ENCODE measurements at regions not wholly inside any gene's neighbourhood (a gene's known extent, or its start where the extent isn't known, plus 50 kb on each side); places are given as distances from the start of the nearest gene placed in this dataset.

DNA sequence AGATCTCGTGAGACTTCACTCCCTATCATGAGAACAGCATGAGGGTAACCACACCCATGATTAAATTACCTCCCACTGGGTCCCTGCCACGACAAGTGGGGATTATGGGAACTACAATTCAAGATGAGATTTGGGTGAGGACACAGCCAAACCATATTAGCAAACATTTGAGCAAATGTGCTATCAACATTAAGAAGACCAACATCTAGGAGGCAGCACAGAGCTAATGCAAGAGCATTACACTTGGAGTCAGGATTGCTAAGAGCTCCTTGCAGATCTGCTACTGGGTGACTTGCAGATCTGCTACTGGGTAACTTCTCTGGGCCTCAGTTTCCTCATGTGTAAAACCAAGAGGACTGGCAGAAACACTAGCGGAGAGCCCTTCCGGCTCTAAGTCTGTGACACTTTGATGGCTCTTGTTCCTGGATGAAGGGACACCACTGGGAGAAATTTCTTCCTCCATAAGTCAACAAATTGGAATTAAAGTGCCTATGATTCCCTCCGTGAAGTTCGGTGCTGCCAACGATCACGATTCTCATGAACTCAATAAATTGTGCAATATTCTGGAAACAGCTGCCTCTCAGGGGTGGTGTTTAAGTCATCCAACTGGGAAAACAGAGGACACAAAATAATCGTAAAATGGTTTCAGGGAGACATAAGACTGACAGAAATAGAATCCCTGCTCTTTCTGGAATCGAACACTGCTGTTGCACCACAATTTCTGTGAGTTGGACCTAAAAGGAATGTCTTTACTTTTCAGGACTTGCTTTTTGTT, 115.8 kb upstream of the ITGB1 start:
- Histone ChIP-seq H3K4me1 (ENCODE audit: control insufficient read depth in 2 of 2, insufficient read depth in 2 of 2, low read length in 2 of 2) (no peaks in the 10 kb centered on the region), H3K4me3 (ENCODE audit: low read length in 2 of 2) (no peak overlapping the region), H3K9me3 (ENCODE audit: control insufficient read depth in 2 of 2, low read length in 2 of 2) (no peaks in the 10 kb centered on the region), H3K9ac (ENCODE audit: low read depth in 1 of 2, low read length in 2 of 2) (no peak overlapping the region), H3K36me3 (ENCODE audit: control insufficient read depth in 2 of 2, insufficient read depth in 2 of 2, low read length in 2 of 2) (no peaks in the 10 kb centered on the region), H3K27me3 (ENCODE audit: control insufficient read depth in 2 of 2, insufficient read depth in 2 of 2, low read length in 2 of 2) (no peaks in the 10 kb centered on the region), H3K27ac (ENCODE audit: low read depth in 2 of 2, low read length in 2 of 2) (no peak overlapping the region)

DNA sequence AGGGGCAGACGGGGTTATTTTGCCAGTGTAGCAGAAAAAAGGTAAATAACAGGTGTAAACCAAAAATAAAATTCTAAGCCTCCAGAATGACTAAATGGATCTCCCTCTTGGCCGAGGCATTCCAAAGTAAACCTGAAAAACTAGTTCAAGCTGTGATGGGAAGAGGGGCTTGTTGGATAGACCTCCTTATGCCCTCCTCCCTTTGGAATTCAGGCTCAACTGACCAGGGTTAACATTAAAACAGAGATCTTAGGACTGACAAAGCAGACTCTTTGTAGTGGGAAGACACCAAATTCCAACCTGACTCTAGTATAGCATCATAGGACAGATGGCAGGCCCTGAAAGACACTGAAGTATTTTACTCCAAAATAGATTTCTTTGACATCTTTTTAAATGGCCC, 113.8 kb upstream of the ITGB1 start:
- Histone ChIP-seq H3K9ac (ENCODE audit: low read depth in 1 of 2, low read length in 2 of 2) (no peak overlapping the region), H3K9me3 (ENCODE audit: control insufficient read depth in 2 of 2, low read length in 2 of 2) (no peaks in the 10 kb centered on the region), H3K4me3 (ENCODE audit: low read length in 2 of 2) (no peak overlapping the region), H3K27ac (ENCODE audit: low read depth in 2 of 2, low read length in 2 of 2) (no peak overlapping the region), H3K36me3 (ENCODE audit: control insufficient read depth in 2 of 2, insufficient read depth in 2 of 2, low read length in 2 of 2) (no peaks in the 10 kb centered on the region), H3K27me3 (ENCODE audit: control insufficient read depth in 2 of 2, insufficient read depth in 2 of 2, low read length in 2 of 2) (no peaks in the 10 kb centered on the region), H3K4me1 (ENCODE audit: control insufficient read depth in 2 of 2, insufficient read depth in 2 of 2, low read length in 2 of 2) (no peaks in the 10 kb centered on the region)

DNA sequence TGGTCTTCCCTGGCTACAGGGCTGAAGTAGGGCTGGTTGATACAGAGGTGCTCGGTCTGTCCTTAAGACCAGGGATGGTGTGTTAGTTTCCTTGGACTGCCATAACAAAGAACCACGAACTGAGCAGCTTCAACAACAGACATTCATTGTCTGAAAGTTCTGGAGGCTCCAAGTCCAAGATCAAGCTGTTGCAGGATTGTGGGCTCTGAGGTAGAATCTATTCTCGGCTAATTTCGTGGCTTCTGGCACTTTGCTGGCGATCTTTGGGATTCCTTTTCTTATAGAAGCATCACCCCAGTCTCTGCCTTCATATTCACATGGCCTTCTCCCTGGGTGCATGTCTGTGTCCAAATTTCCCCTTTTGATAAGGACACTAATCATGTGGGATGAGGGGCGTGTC, 112.1 kb upstream of the ITGB1 start:
- Histone ChIP-seq H3K4me3 (ENCODE audit: low read length in 2 of 2) (no peak overlapping the region), H3K9ac (ENCODE audit: low read depth in 1 of 2, low read length in 2 of 2) (no peak overlapping the region), H3K27me3 (ENCODE audit: control insufficient read depth in 2 of 2, insufficient read depth in 2 of 2, low read length in 2 of 2) (no peaks in the 10 kb centered on the region), H3K27ac (ENCODE audit: low read depth in 2 of 2, low read length in 2 of 2) (no peak overlapping the region), H3K4me1 (ENCODE audit: control insufficient read depth in 2 of 2, insufficient read depth in 2 of 2, low read length in 2 of 2) (no peaks in the 10 kb centered on the region), H3K36me3 (ENCODE audit: control insufficient read depth in 2 of 2, insufficient read depth in 2 of 2, low read length in 2 of 2) (no peaks in the 10 kb centered on the region), H3K9me3 (ENCODE audit: control insufficient read depth in 2 of 2, low read length in 2 of 2) (no peaks in the 10 kb centered on the region)

DNA sequence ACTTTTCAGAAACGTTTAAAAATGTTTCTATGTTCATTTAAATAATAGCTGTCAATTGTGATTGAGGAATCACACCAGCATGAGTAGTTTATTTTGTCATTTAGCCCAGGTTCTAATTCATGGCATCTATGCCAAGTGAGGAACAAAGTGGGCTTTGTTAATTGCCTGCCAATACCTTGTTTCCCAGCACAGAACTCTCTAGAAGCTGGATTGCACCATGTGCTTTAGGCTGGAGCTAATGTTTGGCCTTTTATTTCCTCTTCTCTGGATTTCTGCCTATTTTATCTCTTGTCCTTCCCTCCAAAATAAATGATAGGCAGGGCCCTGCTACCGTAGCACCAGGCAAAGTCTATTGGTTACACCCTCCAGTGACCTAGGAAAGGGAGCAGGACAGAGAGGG, 109.9 kb upstream of the ITGB1 start:
- no peak overlapping the region for H3K4me3 ChIP-seq (ENCODE audit: low read length in 2 of 2)
- no peak overlapping the region for H3K9ac ChIP-seq (ENCODE audit: low read depth in 1 of 2, low read length in 2 of 2)
- H3K9me3 ChIP-seq (ENCODE audit: control insufficient read depth in 2 of 2, low read length in 2 of 2) = no peaks in the 10 kb centered on the region
- no peak overlapping the region for H3K27ac ChIP-seq (ENCODE audit: low read depth in 2 of 2, low read length in 2 of 2)
- no peaks in the 10 kb centered on the region for H3K27me3 ChIP-seq (ENCODE audit: control insufficient read depth in 2 of 2, insufficient read depth in 2 of 2, low read length in 2 of 2)
- H3K4me1 ChIP-seq (ENCODE audit: control insufficient read depth in 2 of 2, insufficient read depth in 2 of 2, low read length in 2 of 2) = no peaks in the 10 kb centered on the region
- H3K36me3 ChIP-seq (ENCODE audit: control insufficient read depth in 2 of 2, insufficient read depth in 2 of 2, low read length in 2 of 2) = no peaks in the 10 kb centered on the region

DNA sequence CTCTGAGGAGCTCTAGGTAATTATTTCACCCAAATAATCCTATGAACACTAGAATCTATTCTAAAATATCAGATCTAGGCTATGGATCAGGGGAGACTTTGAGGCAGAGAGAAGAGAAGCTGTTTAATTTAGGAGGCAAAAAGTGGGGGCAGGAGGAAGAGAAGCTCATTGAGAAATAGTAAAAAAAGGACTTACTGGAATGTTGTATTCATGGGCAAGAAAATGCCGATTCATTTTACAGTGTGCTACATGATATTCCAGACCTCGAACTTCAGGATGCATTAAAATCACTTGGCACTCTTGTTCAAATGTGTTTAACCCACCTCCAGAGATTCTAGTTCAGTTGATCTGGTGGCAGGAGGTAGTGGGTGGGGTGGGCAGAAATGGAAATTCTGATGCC, 109.5 kb upstream of the ITGB1 start:
- Histone ChIP-seq H3K36me3 (ENCODE audit: control insufficient read depth in 2 of 2, insufficient read depth in 2 of 2, low read length in 2 of 2) (no peaks in the 10 kb centered on the region), H3K27me3 (ENCODE audit: control insufficient read depth in 2 of 2, insufficient read depth in 2 of 2, low read length in 2 of 2) (no peaks in the 10 kb centered on the region), H3K9ac (ENCODE audit: low read depth in 1 of 2, low read length in 2 of 2) (no peak overlapping the region), H3K9me3 (ENCODE audit: control insufficient read depth in 2 of 2, low read length in 2 of 2) (no peaks in the 10 kb centered on the region), H3K4me1 (ENCODE audit: control insufficient read depth in 2 of 2, insufficient read depth in 2 of 2, low read length in 2 of 2) (no peaks in the 10 kb centered on the region), H3K27ac (ENCODE audit: low read depth in 2 of 2, low read length in 2 of 2) (no peak overlapping the region), H3K4me3 (ENCODE audit: low read length in 2 of 2) (no peak overlapping the region)

DNA sequence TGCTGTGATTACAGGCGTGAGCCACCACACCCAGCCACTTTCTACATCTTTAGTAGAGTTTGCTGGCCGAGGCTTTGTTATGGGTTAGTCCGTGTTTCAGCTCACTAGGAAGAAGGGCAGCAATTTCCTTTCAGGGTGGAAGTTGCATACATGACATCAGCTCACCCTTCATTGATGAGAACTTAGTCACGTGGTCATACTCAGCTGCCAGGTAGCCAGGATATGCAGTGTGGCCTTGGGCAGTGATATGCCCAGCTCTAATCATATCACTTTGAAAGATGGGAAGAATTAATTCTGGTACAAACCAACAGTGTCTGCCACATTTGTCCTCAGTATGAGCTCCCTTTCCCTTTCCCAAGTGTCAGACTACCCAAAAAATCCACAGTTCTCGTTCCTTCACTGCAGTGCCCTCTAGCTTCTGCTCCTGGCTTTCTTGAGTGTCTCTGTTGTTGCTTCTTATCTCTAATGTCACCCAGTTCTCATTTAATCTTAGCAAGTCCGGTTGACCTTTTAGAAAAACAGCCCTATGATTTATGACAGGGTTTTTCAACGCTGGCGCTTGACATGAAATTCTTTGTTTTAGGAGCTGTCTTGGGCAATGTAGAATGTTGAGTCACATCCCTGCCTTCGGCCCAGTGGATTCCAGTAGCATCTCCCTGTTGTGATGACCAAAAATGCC, 108.7 kb upstream of the ITGB1 start:
- no peaks in the 10 kb centered on the region for H3K36me3 ChIP-seq (ENCODE audit: control insufficient read depth in 2 of 2, insufficient read depth in 2 of 2, low read length in 2 of 2)
- no peak overlapping the region for H3K27ac ChIP-seq (ENCODE audit: low read depth in 2 of 2, low read length in 2 of 2)
- H3K9me3 ChIP-seq (ENCODE audit: control insufficient read depth in 2 of 2, low read length in 2 of 2) = no peaks in the 10 kb centered on the region
- H3K4me3 ChIP-seq (ENCODE audit: low read length in 2 of 2) = no peak overlapping the region
- H3K4me1 ChIP-seq (ENCODE audit: control insufficient read depth in 2 of 2, insufficient read depth in 2 of 2, low read length in 2 of 2) = no peaks in the 10 kb centered on the region
- H3K27me3 ChIP-seq (ENCODE audit: control insufficient read depth in 2 of 2, insufficient read depth in 2 of 2, low read length in 2 of 2) = no peaks in the 10 kb centered on the region
- no peak overlapping the region for H3K9ac ChIP-seq (ENCODE audit: low read depth in 1 of 2, low read length in 2 of 2)

DNA sequence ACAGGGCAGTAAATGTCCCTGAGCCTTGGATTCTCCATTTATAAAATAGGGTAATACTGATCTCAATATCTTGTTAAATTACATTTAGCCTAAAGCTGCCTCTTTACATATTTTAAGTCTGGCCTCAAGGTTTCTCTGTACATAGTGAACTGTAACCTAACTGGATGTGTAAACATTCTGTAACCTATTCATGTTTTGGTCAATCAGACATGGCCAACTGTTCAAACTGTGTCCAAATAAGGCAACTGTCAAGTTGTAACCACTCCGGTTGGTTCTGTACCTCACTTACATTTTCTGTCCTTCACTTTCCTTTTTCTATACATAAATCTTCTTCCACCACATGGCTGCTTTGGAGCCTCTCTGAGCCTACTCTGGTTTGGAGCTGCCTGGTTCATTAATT, 107.1 kb upstream of the ITGB1 start:
- Histone ChIP-seq H3K9ac (ENCODE audit: low read depth in 1 of 2, low read length in 2 of 2) (no peak overlapping the region), H3K36me3 (ENCODE audit: control insufficient read depth in 2 of 2, insufficient read depth in 2 of 2, low read length in 2 of 2) (no peaks in the 10 kb centered on the region), H3K27me3 (ENCODE audit: control insufficient read depth in 2 of 2, insufficient read depth in 2 of 2, low read length in 2 of 2) (no peaks in the 10 kb centered on the region), H3K9me3 (ENCODE audit: control insufficient read depth in 2 of 2, low read length in 2 of 2) (no peaks in the 10 kb centered on the region), H3K4me1 (ENCODE audit: control insufficient read depth in 2 of 2, insufficient read depth in 2 of 2, low read length in 2 of 2) (no peaks in the 10 kb centered on the region), H3K4me3 (ENCODE audit: low read length in 2 of 2) (no peak overlapping the region), H3K27ac (ENCODE audit: low read depth in 2 of 2, low read length in 2 of 2) (no peak overlapping the region)

DNA sequence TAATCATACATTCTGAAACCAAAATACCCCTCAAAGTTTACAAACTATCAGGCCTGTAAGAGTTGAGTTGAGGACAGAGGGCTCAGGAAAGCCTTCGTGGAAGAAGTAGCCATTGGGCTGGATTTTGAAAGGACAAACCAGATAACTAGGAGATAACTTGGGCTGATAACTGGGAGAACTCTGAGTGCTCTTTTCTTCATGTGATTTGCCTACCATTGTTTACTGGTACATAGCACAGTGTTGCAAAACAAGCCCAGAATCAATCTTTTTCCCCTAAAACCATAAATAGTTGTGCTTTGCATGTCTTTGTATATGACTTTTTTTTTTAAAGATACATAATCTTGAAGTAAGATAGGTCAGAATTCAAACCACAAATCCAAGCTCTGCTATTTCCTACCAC, 106.7 kb upstream of the ITGB1 start:
- Histone ChIP-seq H3K4me3 (ENCODE audit: low read length in 2 of 2) (no peak overlapping the region), H3K27ac (ENCODE audit: low read depth in 2 of 2, low read length in 2 of 2) (no peak overlapping the region), H3K27me3 (ENCODE audit: control insufficient read depth in 2 of 2, insufficient read depth in 2 of 2, low read length in 2 of 2) (no peaks in the 10 kb centered on the region)

DNA sequence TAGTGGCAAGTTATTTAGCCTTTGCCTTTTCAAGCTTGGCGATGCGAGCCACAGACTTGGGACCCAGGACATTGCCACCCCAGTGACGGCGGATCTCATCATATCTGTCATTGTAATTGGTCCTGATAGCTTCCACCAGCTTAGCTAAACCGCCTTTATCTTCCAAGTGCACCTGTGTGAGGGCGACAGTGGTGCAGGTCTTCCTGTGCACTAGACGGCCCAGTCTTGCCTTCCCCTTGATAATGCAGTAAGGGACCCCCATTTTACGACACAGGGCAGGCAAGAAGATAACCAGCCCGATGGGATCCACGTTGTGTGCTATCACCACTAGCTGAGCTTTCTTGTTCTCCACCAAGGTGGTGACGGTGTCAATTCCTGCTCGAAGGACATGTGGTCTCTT, 99.6 kb upstream of the ITGB1 start:
- H3K36me3 ChIP-seq (ENCODE audit: control insufficient read depth in 2 of 2, insufficient read depth in 2 of 2, low read length in 2 of 2) = no peaks in the 10 kb centered on the region
- H3K9ac ChIP-seq (ENCODE audit: low read depth in 1 of 2, low read length in 2 of 2) = no peak overlapping the region
- H3K4me1 ChIP-seq (ENCODE audit: control insufficient read depth in 2 of 2, insufficient read depth in 2 of 2, low read length in 2 of 2) = no peaks in the 10 kb centered on the region
- H3K9me3 ChIP-seq (ENCODE audit: control insufficient read depth in 2 of 2, low read length in 2 of 2) = no peaks in the 10 kb centered on the region
- H3K27ac ChIP-seq (ENCODE audit: low read depth in 2 of 2, low read length in 2 of 2) = no peak overlapping the region
- H3K4me3 ChIP-seq (ENCODE audit: low read length in 2 of 2) = no peak overlapping the region
- H3K27me3 ChIP-seq (ENCODE audit: control insufficient read depth in 2 of 2, insufficient read depth in 2 of 2, low read length in 2 of 2) = no peaks in the 10 kb centered on the region

More for the DNA sequence above, 106.7 kb upstream of the ITGB1 start:
- Histone ChIP-seq H3K9ac (ENCODE audit: low read depth in 1 of 2, low read length in 2 of 2) (no peak overlapping the region), H3K36me3 (ENCODE audit: control insufficient read depth in 2 of 2, insufficient read depth in 2 of 2, low read length in 2 of 2) (no peaks in the 10 kb centered on the region), H3K9me3 (ENCODE audit: control insufficient read depth in 2 of 2, low read length in 2 of 2) (no peaks in the 10 kb centered on the region), H3K4me1 (ENCODE audit: control insufficient read depth in 2 of 2, insufficient read depth in 2 of 2, low read length in 2 of 2) (no peaks in the 10 kb centered on the region)

DNA sequence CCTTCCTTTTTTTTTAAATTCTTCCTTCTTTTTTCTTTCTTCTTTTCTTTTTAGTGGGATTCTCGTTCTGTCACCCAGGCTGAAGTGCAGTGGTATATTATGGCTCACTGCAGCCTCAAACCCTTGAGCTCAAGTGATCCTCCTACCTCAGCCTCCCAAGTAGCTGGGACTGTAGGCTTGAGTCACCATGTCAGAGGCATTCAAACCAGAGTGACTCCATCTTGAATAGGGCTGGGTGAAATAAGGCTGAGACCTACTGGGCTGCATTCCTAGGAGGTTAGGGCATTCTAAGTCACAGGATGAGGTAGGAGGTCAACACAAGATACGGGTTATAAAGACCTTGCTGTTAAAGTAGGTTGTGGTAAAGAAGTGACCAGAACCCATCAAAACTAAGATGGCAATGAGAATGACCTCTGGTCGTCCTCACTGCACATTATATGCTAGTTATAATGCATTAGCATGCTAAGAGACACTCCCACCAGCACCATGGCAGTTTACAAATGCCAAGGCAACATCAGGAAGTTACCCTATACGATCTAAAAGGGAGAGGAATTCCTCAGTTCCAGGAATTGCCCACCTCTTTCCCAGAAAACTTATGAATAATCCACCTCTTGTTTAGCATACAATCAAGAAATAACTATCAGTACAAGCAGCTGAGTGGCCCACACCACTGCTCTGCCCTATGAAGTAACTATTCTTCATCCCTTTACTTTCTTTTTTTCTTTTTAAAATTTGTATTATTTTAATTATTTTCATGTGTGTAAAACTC, 99.0 kb upstream of the ITGB1 start:
- no peak overlapping the region for H3K27ac ChIP-seq (ENCODE audit: low read depth in 2 of 2, low read length in 2 of 2)
- H3K27me3 ChIP-seq (ENCODE audit: control insufficient read depth in 2 of 2, insufficient read depth in 2 of 2, low read length in 2 of 2) = no peaks in the 10 kb centered on the region
- H3K4me1 ChIP-seq (ENCODE audit: control insufficient read depth in 2 of 2, insufficient read depth in 2 of 2, low read length in 2 of 2) = no peaks in the 10 kb centered on the region
- H3K36me3 ChIP-seq (ENCODE audit: control insufficient read depth in 2 of 2, insufficient read depth in 2 of 2, low read length in 2 of 2) = no peaks in the 10 kb centered on the region
- H3K9ac ChIP-seq (ENCODE audit: low read depth in 1 of 2, low read length in 2 of 2) = no peak overlapping the region
- H3K9me3 ChIP-seq (ENCODE audit: control insufficient read depth in 2 of 2, low read length in 2 of 2) = no peaks in the 10 kb centered on the region
- H3K4me3 ChIP-seq (ENCODE audit: low read length in 2 of 2) = no peak overlapping the region

Data from mucosa of rectum (tissue), 2 donors.